ENCODE measurements at regions not wholly inside any gene's neighbourhood (a gene's known extent, or its start where the extent isn't known, plus 50 kb on each side); places are given as distances from the start of the nearest gene placed in this dataset.

GRCh38 chr7:17090751-17091150 is 207.7 kb upstream of the AHR start:
- ATAC-seq (no peak), DNase-seq (ENCODE audit: low read depth, low spot score) (no peak)
- H3K9ac ChIP-seq (ENCODE audit: low read length): no peak overlapping the region
- POLR2A ChIA-PET: no interaction called here
- intact Hi-C loops (cut with micrococcal nuclease): no loop called here
- H3K4me3 ChIP-seq (replicated peaks in 1 of 2; ENCODE audit: low read depth in 1 of 2, low read length in 2 of 2): no peak overlapping the region
- peaks cover 0 to 9% of the 10 kb centered on the region in 2 experiments; a peak in 1 of 4 replicates for H3K4me1 ChIP-seq (ENCODE audit: control insufficient read depth in 1 of 2, insufficient read depth in 2 of 2, low read length in 2 of 2)
- CTCF ChIA-PET: no interaction called here
- H3K27me3 ChIP-seq (ENCODE audit: insufficient read depth, low read length): no peaks in the 10 kb centered on the region
- no peaks in the 10 kb centered on the region for H3K79me2 ChIP-seq (ENCODE audit: insufficient read depth, low read length)
- H3K4me2 ChIP-seq (ENCODE audit: low read length): no peak overlapping the region
- no peaks in the 10 kb centered on the region; the same call in 1 of the 2 replicates for H3K9me2 ChIP-seq (ENCODE audit: insufficient read depth)
- no peak overlapping the region for H2AFZ ChIP-seq (ENCODE audit: low read depth, low read length, poor library complexity, severe bottlenecking)
- no peaks in the 10 kb centered on the region for H3K9me3 ChIP-seq (ENCODE audit: control insufficient read depth in 1 of 2, insufficient read depth in 1 of 2, low read depth in 1 of 2, low read length in 2 of 2)
- H3K36me3 ChIP-seq (ENCODE audit: control insufficient read depth in 1 of 2, insufficient read depth in 2 of 2, low read length in 2 of 2): no peaks in the 10 kb centered on the region
- H3K27ac ChIP-seq (ENCODE audit: low read depth, low read length): no peak overlapping the region
- RAD21 ChIA-PET (ENCODE audit: low non-redundant PET in 1 of 2, low total read pairs in 2 of 2, uncharacterized antibody in 2 of 2, unreplicated experiment in 2 of 2): no interaction called here
- TF ChIP-seq EZH2 (IDR thresholded peaks at IDR 0.05): no peak
- no TSS peak for BruUV-seq (replicated peaks)
- no peaks in the 10 kb centered on the region for H4K20me1 ChIP-seq (ENCODE audit: insufficient read depth)

GRCh38 chr7:17093461-17093860 is 205.0 kb upstream of the AHR start:
- POLR2A ChIA-PET: no interaction called here
- DNase-seq (ENCODE audit: low read depth, low spot score) (no peak), ATAC-seq (no peak)
- no peaks in the 10 kb centered on the region; the same call in 1 of the 2 replicates for H3K9me2 ChIP-seq (ENCODE audit: insufficient read depth)
- no peaks in the 10 kb centered on the region for H3K36me3 ChIP-seq (ENCODE audit: control insufficient read depth in 1 of 2, insufficient read depth in 2 of 2, low read length in 2 of 2)
- H2AFZ ChIP-seq (ENCODE audit: low read depth, low read length, poor library complexity, severe bottlenecking): no peak overlapping the region
- RAD21 ChIA-PET (ENCODE audit: low non-redundant PET in 1 of 2, low total read pairs in 2 of 2, uncharacterized antibody in 2 of 2, unreplicated experiment in 2 of 2): no interaction called here
- no peak overlapping the region for H3K4me2 ChIP-seq (ENCODE audit: low read length)
- H3K9me3 ChIP-seq (ENCODE audit: control insufficient read depth in 1 of 2, insufficient read depth in 1 of 2, low read depth in 1 of 2, low read length in 2 of 2): no peaks in the 10 kb centered on the region
- H3K9ac ChIP-seq (ENCODE audit: low read length): no peak overlapping the region
- H4K20me1 ChIP-seq (ENCODE audit: insufficient read depth): no peaks in the 10 kb centered on the region
- no peak overlapping the region for H3K27ac ChIP-seq (ENCODE audit: low read depth, low read length)
- H3K27me3 ChIP-seq (ENCODE audit: insufficient read depth, low read length): no peaks in the 10 kb centered on the region
- intact Hi-C loops (cut with micrococcal nuclease): no loop called here
- no TSS peak for BruUV-seq (replicated peaks)
- H3K4me3 ChIP-seq (replicated peaks in 1 of 2; ENCODE audit: low read depth in 1 of 2, low read length in 2 of 2): no peak overlapping the region
- H3K4me1 ChIP-seq (ENCODE audit: control insufficient read depth in 1 of 2, insufficient read depth in 2 of 2, low read length in 2 of 2): peaks cover 2 to 9% of the 10 kb centered on the region in 2 experiments; a peak in 2 of 4 replicates
- CTCF ChIA-PET: no interaction called here
- no peaks in the 10 kb centered on the region for H3K79me2 ChIP-seq (ENCODE audit: insufficient read depth, low read length)
- TF ChIP-seq ZBTB33 (IDR thresholded peaks at IDR 0.05; ENCODE audit: extremely low read depth, insufficient replicate concordance, low read length) (no peak), RAD21 (IDR thresholded peaks at IDR 0.05; ENCODE audit: low read depth) (no peak), TCF7L2 (IDR thresholded peaks at IDR 0.05; ENCODE audit: borderline replicate concordance, extremely low read depth, insufficient read depth, insufficient read length) (no peak), SRF (IDR thresholded peaks at IDR 0.05; ENCODE audit: low read depth) (no peak), POLR2A (IDR thresholded peaks at IDR 0.05; ENCODE audit: borderline replicate concordance, extremely low read depth, insufficient read depth, insufficient read length) (no peak), EGR1 (IDR thresholded peaks at IDR 0.05; ENCODE audit: low read depth) (no peak), CBX3 (IDR thresholded peaks at IDR 0.05; ENCODE audit: low read depth) (no peak), EZH2 (IDR thresholded peaks at IDR 0.05) (no peak), YY1 (IDR thresholded peaks at IDR 0.05; ENCODE audit: extremely low read depth, insufficient replicate concordance, low read depth, low read length) (no peak), REST (IDR thresholded peaks at IDR 0.05; ENCODE audit: low read depth) (no peak), POLR2AphosphoS5 (IDR thresholded peaks at IDR 0.05; ENCODE audit: low read depth, low read length) (no peak), SP1 (IDR thresholded peaks at IDR 0.05; ENCODE audit: low read depth) (no peak), ELF1 (IDR thresholded peaks at IDR 0.05; ENCODE audit: borderline replicate concordance, low read depth) (no peak), ZNF274 (IDR thresholded peaks at IDR 0.05; ENCODE audit: low read depth, low read length) (no peak), EZH2phosphoT487 (IDR thresholded peaks at IDR 0.05; ENCODE audit: borderline replicate concordance) (no peak), MAX (IDR thresholded peaks at IDR 0.05) (no peak)

Data from HCT116 (cell line).